Endometrium (tissue), 2 donors: ENCODE measurements at regions not wholly inside any gene's neighbourhood (a gene's known extent, or its start where the extent isn't known, plus 50 kb on each side); places are given as distances from the start of the nearest gene placed in this dataset.
A peak's percentile ranks its signal among the peaks of the same experiment; 100 is the strongest.
"Not testable (repeated sequence)": the region's sequence is repeated elsewhere in the genome, so short reads cannot be mapped to it uniquely, and the experiment has no call there.

Experiments used
- FAIRE-seq: peaks from 2 replicates; lab custom pipeline; 2012; peaks lifted over from hg19 to GRCh38; lab: Jason Lieb, UNC
- donor health status: control.
- donor health status: control.

DNA sequence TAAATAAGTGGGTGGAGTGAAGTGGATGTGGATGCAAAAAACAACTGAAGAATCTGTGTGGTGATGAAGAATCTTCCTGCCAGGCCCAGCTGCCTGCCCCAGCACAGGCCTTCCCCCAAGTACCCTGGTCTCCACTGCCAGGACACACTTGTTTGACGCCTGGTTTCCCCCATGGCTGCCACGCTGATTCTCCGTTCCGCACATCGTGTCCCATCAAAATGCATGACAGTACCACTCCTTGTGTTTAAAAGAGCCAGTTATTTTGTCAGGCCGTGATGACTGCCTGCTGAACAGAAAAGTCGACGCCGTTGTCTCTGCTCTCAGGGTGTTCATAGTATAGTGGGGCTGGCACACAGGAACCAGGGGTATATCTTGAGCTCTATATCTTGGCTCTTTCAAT, 50.3 kb upstream of the KYNU start:
- no peak for FAIRE-seq

DNA sequence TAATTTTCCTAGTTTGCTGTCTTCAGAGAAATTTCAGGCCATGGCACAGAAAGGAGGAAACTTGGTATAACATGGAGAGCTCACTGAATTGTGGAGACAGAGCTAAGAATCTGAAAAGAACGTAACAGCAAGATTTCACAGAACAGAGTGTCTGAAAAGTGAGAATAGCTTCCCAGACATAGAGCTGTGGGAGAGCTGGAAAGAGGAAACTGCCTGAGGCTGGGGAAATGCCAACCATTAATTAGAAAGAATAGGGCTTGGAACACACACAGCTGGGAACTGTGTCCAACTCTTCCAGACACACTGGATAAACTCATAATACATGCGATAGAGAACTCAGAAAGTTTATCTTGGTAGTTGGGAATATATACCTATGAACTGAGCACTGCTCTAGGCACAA, 51.6 kb upstream of the KYNU start:
- no peak for FAIRE-seq

DNA sequence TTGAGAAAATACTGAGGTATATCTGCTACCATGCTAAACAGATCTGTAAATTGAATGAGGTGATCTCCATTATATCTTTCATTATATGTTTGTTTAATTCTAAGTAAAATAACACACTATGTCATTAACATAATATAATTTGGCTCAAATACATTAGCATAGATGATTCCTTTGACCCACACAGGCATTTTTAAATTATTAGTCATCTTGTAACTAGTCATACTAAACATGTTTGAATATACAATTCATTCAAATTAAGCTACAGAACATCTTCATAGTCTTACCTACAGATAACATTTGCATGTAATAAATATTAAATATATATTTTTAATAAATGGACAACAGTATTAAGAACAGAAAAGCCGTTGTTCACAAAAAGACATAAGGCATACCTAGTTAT, 52.7 kb upstream of the KYNU start:
- FAIRE-seq, result no peak

DNA sequence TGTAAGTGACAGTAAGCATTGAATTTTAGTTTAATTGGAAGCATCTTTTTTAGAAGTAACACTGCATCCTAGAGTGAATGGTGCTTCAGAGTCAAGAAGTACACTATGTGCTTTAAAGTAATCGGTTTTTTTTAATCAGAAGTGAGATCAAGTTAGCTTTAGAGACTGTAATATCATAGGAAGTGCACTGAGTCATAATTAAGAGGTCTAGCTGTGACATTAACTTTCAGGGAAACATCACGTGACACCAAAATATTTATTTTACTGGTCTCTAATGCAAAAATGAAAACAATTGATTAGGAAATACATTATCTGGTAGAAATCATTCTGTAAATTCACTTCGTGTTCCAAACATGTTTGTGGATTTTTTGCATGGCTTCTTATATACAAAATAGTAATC, 55.3 kb upstream of the KYNU start:
- no peak for FAIRE-seq

DNA sequence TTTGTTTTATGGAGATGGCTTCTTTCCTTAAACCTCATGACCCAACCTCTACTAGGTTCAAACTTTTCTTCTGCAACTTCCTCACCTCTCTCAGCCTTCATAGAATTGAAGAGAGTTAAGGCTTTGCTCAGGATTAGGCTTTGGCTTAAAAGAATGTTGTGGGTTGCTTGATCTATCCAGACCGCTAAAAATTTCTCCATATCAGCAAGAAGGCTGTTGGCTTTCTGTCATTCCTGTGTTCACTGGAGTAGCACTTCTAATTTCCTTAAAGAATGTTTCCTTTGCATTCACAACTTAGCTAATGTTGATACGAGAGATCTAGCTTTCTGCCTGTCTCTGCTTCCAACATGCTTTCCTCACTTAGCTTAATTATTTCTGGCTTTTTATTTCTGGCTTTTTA, 58.1 kb upstream of the KYNU start:
- no peak for FAIRE-seq

DNA sequence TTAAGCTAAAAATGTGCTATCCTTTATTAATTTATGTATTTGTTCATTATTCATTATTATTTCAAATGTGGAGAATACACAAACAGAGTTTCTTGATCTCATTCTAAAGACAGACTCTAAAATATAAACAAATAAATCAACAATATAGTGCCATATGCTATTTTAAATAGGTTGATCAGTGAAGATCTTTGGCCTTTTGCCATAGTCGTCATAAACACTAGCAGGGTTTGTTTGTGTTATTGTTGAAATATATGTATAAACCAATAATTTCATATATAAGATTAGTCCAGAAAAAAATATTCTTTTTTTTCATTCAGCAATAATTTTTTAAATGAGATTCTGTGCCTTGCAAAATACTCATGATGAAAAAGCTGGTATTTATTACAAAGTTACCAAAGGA, 62.1 kb upstream of the KYNU start:
- no peak for FAIRE-seq

DNA sequence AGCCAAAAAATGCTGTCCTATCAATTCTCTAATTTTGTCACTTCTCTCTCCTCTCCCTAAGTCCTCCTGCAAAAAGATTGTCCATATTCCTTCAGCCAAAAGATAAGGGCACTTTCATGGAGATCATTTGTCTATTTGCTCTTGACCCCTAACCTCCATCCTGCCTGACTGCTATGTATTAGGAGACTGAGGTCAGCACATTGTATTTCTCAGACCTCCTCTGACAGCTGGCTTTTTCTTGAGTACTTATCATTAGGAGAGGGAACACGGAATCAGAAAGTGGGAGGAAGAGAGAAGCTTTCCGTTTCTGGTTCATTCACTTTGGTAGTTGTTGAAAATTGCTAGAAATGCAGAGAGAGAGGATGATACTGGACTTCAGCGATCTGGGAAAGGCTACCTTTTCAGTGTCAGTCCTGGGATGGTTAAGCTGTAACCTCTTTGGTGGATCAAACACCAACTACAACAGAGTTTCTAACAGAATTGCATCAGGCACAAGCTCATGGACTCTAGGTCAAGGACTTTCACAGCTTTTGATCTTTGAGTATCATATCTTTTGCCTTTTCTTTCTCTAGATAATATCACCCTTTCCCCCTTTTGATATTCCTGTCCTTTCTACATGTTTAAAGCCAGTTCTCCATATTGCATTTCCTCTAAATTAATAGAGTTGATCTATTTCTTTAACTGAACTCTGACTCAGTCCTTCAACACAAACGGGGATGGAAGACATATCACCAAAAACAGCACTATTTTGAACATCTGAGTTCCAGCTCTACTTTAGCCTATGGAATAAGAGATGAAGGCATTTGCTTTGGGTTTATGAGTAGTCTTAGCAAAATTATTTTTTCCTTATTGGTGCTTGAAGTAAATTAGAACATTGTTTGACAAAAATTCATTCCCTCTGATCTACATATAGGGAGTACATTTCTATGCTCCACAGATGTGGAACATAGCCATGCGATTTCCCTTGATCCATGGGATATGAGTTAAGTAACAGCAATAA, 63.3 kb upstream of the KYNU start:
- FAIRE-seq, result no peak

DNA sequence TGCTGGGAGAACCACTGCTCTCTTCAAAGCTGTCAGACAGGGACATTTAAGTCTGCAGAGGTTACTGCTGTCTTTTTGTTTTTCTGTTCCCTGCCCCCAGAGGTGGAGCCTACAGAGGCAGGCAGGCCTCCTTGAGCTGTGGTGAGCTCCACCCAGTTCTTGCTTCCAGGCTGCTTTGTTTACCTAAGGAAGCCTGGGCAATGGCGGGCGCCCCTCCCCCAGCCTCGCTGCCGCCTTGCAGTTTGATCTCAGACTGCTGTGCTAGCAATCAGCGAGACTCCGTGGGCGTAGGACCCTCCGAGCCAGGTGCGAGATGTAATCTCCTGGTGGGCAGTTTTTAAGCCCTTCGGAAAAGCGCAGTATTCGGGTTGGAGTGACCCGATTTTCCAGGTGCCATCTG, 65.8 kb upstream of the KYNU start:
- FAIRE-seq, result not testable (repeated sequence)

DNA sequence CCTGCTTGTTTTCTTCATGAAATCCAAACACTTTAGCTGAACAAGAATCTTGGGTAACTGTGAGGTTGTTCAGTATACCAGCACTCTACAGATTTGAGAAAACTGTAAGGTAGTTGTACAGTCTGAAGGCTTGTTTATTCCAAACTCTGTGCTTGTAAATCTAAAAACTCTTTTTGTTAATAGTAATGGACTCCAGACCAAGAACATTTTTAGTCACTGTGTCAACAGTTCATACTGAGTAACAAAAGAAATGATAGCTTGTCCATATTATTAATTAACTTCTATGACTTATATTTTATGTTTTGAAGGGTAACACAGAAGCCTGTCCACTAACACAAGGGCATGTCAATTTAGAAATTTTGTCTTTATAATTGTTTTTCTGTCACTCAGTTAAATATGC, 72.2 kb upstream of the KYNU start:
- FAIRE-seq, result no peak

DNA sequence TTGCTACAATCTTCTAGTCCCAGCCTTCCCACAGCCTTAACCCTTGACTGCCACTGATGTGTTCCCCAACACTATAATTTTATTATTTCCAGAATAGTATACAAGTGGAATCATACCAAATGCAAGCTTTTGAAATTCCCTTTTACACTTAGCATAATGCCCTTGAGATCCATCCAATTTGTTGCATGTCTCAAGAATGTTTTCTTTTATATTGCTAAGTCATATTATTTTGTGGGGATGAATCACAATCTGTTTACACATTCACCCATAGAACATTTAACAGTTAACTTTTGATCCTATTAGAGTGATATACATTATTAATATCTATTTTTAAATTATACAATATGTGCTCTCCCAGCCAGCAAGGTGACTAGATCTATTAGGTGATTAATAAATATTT, 74.3 kb upstream of the KYNU start:
- FAIRE-seq, result no peak

DNA sequence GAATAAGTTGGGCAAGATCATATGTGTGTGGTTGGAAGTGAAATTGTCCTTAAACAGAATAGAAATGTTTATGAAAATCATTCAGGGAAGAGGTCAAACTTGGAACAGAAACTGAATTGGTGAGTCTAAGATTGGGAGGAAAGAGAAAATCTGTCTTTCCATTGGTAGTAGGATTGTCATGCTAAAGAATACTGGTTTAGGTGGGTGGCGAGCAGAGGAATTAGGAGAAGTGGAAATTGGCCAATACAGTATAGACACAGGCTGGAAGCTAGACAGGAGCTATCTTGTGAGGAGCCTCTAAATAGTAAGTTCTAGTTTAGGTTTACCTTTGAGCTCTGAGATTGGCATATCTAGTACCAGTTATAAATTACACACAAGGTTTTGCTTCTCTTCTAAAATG, 80.9 kb upstream of the KYNU start:
- FAIRE-seq, result no peak

DNA sequence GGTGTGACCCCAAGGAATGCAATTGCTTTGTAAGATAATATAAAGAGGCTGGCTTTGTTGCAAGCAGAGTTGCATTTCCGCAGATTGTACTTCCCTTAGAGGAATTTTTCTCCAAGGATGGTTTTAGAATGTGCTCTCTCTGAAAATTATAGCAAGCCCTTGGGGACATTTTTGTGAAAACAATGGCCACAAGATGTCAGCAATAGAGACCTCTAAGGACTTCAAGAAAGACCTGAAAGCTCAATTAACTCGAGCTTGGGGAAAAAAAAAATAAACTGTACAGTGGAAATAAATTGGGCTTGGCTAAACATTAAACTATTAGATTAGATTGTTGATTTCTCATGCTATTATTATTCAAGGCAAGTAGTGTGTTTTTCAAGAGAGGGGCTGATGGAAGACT, 81.3 kb upstream of the KYNU start:
- FAIRE-seq, result no peak

DNA sequence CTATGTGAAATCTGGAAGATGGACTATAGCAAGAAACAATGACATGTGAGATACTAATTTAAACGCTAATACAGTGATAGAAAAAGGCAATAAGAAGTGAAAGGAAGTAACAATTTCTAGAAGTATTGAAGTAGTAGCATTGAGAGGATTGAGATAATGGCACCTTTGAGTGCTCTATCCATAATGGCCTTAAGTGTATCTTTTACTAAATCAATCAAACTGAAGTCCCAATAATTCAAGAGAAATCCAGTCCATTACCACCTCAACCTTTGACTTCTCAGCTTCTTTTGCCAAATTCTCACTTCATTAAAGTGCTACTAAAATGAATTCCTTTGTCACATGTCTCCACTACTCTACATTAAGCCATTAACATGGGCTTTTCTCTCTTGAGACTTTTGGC, 82.6 kb upstream of the KYNU start:
- no peak for FAIRE-seq

DNA sequence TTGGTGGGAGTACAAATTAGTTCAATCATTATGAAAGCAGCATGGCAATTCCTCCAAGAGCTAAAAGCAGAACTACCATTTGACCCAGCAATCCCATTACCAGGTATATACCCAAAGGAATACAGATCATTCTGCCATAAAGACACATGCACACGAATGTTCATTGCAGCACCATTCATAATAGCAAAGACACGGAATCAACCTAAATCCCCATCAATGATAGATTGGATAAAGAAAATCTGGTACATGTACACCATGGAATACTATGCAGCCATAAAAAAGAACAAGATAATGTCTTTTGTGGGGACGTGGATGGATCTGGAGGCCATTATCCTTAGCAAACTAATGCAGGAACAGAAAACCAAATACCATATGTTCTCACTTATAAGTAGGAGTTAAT, 85.1 kb upstream of the KYNU start:
- not testable (repeated sequence) for FAIRE-seq

DNA sequence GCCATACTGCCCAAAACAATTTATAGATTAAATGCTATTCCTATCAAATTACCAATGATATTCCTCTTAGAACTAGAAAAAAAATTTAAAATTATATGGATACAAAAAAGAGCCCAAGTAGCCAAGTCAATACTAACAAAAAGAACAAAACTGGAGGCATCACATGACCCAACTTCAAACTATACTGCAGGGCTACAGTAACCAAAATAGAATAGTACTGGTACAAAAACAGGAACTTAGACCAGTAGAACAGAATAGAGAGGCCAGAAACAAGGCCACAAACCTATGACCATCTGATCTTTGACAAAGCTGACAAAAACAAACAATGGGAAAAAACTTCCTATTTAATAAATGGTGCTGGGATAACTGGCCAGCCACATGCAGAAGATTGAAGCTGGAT, 86.1 kb upstream of the KYNU start:
- no peak for FAIRE-seq

DNA sequence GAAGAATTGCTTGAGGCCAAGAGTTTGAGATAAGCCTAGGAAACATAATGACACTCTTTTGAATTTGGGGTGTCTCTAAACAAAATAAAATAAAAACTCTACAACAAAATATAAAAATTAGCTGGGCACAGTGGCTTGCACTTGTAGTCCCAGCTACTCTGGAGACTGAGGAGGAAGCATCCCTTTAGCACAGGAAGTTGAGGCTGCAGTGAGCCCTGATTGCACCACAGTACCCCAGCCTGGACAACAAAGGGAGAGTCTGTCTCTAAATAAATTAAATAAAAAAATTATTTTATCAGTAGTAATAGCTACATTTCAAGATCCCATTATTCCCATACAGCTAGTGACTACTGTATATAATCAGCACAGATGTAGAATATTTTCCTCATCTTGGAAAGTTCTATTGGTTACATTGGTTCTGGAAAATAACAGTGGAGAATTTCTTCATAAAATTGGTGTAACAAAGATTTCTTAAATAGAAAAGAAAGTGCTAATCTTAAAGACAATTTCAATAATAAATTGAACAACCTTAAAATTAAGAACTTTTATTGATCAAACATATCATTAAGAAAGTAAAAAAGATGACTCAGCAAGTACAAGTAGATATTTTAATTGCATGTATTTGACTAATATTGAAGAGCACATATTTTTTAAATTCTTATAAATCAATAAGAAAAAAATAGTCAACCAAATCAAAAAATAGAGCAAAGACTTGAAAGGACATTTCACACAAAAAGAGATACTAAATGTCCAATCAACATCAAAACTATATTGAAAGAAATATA, 90.4 kb upstream of the KYNU start:
- peak; percentile 35 for FAIRE-seq

DNA sequence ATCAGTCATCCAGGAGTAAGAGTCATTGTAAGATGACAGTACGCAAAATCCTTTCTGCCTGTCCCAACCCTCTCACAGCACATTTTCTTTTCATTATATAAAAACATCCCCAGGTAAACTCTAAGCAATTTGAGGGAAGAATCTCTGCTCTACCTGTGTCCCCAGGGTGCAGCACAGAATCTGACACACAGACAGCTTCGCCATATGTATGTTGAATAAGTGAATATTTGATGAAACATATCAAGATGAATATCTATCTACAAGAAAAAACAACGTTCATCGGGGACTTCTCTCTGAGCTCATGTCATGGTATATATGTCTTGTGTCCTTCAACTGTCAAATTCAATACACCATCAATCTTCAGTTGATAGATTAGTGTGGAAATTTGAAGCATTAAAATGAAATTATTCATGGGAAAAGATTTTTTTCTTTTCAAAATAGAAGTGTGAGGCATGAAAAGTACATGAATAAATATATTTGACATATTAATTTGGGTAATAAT, 94.5 kb upstream of the KYNU start:
- no peak for FAIRE-seq

DNA sequence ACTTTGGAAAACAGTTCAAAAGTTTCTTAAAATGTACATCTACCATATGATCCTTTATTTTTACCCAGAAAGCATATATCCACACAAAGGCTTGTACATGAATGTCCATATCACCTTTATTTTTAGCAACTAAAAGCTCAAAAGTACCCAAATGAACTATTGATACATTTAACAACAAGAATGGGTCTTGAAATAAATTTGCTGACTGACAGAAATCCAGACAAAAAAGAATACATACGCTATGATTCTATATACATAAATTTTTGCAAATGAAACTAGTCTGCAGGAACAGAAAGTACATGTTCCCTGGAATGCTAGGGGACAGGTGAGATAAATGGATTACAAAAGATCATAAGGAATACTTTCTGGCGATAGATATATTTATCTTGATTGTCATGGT, 96.3 kb upstream of the KYNU start:
- FAIRE-seq, result no peak

DNA sequence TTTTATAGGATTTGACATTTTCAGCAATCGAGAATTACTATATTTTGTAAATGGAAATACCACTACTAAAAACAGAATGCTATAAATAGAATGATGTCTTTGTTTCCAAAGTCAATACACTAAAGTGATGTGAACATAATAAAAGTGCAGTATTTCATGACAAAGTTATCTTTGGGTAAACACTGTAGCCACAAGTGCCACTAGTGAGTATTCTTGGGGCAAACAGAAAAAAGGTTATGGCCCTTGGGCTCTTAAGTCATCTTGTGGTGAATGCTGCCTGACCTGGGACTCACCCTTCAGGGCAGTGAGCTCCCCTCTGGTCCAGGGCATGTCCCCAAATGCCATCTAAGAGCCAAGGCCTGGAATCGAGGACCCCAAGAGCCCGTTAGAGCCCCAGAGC, 99.2 kb upstream of the KYNU start:
- FAIRE-seq, result no peak

DNA sequence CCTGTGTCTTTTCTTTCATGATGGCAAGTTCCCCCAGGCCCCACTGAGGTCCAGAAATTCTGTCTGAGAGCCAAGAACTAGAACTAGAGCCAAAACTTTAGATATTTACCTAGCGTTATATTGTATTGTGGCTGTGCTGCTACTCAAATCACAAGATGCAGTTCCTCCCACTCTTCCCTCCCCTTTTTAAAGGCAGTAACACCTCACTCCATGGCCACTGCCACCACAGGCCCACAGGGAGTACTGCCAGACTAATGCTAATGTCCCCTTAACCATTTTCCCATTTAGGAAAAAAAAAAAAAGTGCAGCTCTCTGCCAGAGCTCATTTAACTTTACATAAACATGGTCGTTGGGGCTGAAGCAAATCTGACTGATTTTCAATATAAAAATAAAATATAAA, 99.7 kb upstream of the KYNU start:
- FAIRE-seq, result no peak

DNA sequence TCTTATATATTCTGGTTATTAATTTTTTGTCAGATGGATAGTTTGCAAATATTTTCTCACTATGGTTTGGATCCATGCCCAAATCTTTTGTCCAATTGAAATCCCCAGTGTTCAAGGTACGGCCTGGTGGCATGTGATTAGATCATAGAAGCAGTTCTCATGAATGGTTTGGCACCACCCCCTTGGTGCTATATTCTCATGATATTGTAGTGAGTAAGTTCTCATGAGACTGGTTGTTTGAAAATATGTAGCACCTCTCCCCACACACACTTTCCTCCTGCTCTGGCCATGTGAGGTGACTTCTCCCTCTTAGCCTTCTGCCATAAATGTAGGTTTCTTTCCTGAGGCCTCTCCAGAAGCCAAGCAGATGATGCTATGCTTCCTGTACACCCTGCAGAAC, 107.7 kb upstream of the KYNU start:
- no peak for FAIRE-seq

DNA sequence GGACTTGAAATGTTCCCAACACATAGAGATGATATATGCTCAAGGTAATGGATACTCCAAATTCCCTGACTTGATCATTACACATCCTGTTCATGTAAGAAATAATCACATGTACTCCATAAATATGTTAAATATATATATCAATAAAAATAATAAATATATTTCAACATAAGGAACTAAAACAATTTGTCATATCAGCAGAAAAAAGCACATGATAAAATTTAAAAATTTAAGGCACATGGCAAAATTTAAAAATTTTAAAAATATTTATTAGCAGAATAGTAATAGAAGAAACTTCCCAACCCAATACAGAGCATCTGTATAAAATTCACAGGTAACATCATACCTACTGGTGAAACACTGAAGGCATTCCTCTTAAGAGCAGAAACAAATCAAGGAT, 109.6 kb upstream of the KYNU start:
- FAIRE-seq, result no peak

DNA sequence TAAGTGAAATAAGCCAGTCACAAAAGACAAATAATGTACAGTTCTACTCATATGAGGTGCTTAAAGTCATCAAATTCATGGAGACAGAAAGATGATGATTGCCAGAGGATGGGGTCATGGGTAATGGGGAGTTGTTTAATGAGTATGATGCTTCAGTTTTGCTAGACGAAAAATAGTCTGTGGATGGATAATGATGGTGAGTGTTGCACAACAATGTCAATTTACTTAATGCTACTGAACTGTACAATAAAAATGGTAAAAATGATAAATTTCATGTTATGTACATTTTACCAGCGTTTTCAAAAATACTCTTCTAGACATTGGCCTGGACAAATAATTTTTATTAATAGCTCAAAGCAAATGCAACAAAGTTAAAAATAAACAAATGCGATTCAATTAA, 118.5 kb upstream of the KYNU start:
- FAIRE-seq, result no peak
